GM19467 (cell line): ENCODE measurements at regions not wholly inside any gene's neighbourhood (a gene's known extent, or its start where the extent isn't known, plus 50 kb on each side); places are given as distances from the start of the nearest gene placed in this dataset.
"Not testable (repeated sequence)": the region's sequence is repeated elsewhere in the genome, so short reads cannot be mapped to it uniquely, and the experiment has no call there.

Source experiments
- ATAC-seq: cut with Tn5 transposase; IDR thresholded peaks from one replicate; pipeline ENCODE4 v1.9.1; 2021; ENCODE audit warnings: mild to moderate bottlenecking, moderate library complexity; ENCODE audit not compliant: unreplicated experiment

GRCh38 chr12:105575235-105575634 lies 244.7 kb downstream of the C12orf75 start:
- no peak for ATAC-seq

GRCh38 chr12:105576261-105576660 lies 245.8 kb downstream of the C12orf75 start:
- ATAC-seq = no peak

DNA sequence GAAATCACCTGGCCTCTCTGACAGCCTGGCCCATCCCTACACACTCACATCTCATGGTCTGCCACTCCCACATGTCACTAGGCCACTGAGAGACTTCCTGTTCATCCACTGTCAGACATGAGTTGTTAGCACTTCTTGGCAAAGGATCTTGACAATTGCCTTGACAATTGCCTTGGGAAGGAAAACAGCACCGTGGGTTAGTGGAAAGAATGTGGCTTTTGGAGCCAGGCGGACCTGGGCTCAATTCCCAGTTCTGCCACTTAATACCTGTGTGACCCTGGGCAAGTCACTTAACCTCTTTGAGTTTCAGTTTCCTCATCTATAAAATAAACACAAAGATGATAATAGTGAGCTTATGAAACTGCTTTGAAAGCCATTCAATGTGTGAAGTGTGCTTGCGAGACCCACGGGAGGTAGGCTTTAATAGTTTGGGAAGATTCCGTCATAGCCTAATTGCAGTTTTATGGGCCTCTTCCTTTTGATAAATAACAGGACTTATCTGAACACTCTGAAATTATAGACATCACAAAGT lies 250.4 kb downstream of the C12orf75 start:
- no peak for ATAC-seq

DNA sequence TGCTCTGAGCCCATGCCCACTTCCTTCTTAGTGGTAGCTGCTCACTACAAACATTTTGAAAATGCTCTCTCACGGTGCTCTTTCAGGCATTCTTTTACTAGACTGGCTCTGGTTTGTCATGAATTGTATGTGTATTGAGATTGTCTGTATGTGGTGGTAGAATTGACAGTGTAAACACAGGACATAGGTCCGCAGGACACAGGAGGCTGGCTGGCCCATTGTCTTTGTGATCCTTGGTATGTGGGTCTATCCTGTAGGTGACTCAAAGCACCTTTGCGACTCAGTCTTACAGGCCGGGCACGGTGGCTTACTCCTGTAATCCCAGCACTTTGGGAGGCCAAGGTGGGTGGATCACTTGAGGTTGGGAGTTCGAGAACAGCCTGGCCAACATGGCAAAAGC lies 250.9 kb downstream of the C12orf75 start:
- ATAC-seq = no peak

DNA sequence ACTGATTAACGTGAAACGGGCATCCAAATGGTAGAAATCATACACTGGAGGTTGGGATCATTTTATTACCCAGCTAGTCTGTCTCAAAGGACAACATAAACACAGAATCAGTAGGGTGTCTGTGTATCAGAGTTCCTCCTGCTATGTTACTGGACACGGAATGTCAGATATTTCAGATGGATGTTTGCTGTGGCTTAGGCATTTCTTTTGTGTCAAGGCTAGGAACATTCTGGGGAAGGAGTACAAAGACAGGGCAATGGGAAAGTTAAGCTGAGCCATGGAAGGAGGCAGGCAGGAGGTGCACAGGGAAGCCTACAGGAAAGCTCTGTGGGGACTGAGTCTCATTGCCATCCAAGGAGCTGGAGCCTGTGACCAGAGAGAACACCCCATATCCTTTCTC lies 254.6 kb downstream of the C12orf75 start:
- no peak for ATAC-seq

DNA sequence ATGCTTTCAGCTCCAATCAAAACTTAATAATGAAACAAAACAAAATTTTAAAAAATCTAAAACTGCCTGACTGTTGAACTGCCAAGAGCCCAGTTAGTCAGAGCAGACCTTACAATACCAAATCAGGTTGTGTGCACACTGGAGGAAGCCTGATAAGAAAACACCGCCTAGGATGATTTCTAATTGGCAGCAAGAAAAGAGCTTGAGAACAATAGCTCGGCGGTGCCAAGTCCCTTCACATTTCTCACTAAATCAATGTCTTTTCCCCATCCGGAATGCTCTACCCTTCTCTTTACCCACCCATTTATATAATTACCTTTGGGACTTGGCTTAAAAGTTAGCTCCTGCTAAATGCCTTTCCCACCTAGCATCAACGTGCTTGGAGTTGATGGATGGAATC lies 256.7 kb downstream of the C12orf75 start:
- no peak for ATAC-seq

DNA sequence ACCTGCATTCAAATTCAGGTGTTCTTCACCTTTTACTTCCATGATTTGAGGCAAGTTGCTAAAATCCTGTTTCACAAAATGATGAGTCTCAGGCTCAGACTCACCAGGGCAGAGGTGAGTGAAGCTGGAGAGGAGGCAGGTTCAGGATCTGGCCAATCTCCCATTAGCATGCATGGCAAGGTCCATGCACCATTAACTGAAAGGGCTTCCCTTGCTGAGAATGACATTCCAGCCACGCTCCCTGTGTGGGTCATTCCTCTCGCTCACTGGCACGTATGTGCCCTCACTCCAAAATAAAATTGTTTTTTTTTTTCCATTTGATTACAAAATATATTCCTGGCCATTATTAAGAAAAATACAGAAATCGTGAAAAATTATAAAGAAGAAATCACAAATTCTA lies 257.6 kb downstream of the C12orf75 start:
- no peak for ATAC-seq

DNA sequence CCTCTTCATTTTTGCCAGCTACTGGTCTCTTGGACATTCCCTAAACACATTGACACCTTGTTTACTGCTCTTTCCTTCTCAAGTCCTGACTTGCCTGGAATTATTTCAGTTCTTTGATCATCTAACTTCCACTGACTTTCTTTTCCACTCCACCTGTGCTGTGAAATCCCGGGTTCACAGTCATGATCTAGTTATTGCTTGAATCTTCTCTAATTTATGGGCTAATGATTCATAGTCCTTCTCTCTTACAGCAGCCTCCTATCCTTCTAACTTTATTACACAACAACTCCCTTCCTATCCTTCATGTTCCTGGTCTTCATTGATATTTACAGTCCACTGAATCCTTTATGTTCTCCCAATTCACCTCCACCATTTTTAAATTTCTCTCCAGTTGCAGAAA lies 260.1 kb downstream of the C12orf75 start:
- ATAC-seq = no peak

DNA sequence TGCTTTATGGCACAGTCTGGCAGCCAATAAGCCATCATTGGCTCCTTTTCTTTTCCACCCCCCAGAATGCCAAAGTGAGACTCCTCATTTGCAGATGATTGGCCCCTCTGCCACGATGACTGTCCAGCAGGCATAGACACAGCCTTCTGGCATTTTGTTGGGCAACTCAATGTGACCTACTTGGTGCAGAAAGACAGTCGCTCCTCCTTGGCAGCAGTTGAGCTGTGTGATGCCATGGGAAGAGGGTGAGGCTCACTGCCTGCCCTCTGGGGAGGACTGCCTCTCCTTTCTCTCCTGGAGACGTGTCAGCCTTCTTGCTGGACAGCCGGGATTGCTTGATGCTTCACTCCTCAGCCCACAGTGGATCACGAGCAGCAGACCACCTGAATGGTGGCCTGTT lies 264.9 kb downstream of the C12orf75 start:
- ATAC-seq = no peak

DNA sequence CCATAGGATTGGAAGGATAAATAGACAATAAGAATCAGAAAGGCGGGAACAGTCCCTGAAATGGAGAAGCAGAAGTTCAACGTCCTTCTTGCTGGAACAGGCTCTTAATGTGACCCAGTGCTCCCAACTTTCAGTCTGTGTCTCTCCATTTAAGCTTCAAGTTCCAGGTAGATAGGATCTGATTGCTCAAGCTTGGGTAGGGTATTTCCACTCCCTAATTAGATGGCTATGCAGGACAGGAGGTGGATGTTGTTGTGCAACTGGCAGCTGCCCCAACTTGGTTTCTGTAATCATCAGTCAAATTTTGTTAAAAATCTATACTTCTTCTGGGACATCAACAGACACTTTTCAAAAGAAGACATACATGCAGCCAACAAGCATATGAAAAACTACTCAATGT lies 266.2 kb downstream of the C12orf75 start:
- ATAC-seq = no peak

DNA sequence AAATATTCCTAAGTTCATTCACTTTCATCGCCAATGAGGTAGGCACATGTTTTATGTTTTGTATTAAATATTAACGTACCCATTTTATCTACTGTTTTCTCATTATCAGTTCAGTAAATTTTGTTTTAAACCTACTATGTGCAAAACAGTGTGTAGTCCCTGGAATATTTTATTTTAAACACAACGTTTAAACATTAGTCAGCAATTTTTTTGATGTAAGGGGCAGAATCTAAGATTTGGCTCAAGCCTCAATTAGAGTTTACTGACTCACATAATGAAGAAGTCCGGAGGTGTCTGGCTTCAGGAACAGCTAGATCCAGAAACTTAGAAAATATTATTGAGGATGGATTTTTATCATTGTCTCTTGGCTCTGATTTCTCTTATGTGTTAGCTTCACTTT lies 267.5 kb downstream of the C12orf75 start:
- no peak for ATAC-seq

- ATAC-seq = no peak
Observed at GRCh38 chr12:105600911-105601545, 270.5 kb downstream of the C12orf75 start.

DNA sequence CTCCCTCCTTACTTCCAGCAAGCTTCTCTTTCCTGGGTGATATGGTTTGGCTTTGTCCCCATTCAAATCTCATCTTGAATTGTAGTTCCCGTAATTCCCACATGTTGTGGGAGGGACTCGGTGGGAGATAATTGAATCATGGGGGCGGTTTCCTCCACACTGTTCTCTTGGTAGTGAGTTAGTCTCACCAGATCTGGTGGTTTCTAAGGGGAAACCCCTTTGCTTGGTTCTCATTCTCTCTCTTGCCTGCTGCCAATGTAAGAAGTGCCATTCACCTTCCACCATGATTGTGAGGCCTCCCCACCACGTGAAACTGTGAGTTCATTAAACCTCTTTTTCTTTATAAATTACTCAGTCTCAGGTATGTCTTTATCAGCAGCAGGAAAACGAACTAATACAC lies 271.8 kb downstream of the C12orf75 start:
- ATAC-seq = not testable (repeated sequence)

- not testable (repeated sequence) for ATAC-seq
Observed at GRCh38 chr12:105604281-105604680, 273.8 kb downstream of the C12orf75 start.

DNA sequence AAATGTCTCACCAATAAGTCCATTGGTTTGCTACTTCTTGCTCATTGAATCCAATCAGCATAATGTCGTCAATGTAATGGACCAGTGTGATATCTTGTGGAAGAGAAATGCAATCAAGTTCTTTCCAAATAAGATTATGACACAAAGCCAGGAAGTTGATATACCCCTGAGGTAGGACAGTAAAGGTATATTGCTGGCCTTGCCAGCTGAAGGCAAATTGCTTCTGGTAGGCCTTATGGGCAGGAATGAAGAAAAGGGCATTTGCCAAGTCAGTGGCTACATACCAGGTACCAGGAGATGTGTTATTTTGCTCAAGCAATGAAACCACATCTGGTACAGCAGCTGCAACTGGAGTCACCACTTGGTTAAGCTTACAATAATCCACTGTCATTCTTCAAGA lies 276.1 kb downstream of the C12orf75 start:
- ATAC-seq = not testable (repeated sequence)

DNA sequence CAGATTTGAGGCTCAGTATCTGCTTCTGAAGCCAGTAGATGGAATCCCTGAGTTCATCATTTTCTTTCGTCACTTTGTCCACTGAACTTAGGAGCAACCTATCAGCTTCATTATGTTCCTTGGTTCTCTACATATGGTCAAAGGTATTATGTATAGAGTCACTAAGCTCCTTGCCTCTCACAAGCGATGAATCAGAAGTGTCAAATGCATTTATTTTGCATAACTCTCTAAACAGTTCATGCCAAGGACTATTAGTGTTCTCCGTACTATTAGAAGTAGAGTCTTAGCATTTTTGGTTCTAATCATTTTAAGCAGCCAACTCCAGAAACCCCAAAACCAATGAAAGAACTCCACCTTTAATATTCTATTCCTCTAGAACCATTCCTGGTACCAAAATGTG lies 278.5 kb downstream of the C12orf75 start:
- ATAC-seq = not testable (repeated sequence)

DNA sequence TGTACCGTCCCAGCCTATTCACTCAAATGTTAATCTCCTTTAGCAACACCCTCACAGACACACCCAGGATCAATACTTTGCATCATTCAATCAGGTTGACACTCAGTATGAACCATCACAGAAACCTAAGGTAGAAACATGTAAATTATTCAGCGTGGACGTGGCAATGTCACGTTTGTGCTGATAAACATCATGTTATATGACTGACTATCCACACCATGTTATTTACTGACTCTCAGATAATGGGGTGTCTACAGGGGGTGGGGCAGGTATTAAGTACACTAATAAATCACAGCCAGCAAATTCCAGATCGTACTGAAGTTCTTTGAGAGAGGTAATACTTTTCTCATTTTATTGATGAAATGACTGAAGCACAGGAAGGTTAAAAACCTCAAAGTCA lies 280.0 kb downstream of the C12orf75 start:
- ATAC-seq = no peak

DNA sequence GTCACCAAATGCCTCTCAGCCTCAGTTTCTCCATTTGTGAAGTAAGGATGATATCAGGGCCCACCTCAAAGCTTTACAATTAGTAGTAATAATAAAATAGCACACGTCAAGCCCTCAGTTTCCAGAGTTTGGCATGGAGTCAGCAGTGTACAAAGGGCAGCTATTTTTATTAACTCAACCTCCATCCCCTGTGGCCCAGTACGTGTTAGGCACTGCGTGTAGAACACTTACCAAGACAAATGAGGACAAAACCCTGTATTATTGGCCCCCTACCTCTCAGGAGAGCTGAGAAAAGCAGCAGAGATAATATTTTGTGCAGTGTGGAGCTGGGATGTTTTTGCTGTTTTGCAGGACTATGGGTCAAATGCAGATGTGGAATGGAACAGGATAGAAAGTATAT lies 280.8 kb downstream of the C12orf75 start:
- no peak for ATAC-seq

DNA sequence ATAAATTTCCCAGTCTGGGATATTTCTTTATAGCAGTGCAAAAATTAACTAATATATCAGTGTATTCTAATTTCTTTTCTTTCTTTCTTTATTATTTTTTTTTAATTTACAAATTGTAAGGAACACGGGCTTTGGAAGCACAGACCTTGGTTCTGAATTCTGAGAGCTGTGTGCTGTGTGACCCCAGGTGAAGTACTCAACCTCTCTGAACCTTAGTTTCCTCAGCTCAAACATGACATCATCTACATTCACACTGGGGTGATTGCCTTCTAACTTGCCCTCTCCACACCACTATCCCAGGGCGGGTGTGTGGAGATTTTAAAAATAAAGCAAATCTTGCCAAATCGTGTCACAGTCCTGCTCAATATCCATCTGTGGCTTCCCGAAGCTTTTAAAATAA lies 282.8 kb downstream of the C12orf75 start:
- ATAC-seq = no peak

DNA sequence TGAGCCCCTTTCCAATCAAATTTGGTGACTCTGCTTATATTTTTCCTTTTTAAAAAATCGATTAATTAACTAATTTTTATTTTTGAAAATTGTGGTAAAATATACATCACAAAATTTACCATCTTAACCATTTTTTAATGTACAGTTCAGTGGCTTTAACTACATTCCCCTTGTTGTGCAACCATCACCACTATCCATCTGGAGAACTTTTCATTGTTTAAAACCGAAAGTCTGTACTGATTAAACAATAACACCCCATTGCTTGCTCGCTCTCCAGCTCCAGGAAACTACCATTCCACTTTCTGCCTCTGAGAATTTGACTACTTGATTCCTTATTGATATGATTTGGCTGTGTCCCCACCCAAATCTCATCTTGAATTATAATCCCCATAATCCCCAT lies 283.4 kb downstream of the C12orf75 start:
- ATAC-seq = no peak

DNA sequence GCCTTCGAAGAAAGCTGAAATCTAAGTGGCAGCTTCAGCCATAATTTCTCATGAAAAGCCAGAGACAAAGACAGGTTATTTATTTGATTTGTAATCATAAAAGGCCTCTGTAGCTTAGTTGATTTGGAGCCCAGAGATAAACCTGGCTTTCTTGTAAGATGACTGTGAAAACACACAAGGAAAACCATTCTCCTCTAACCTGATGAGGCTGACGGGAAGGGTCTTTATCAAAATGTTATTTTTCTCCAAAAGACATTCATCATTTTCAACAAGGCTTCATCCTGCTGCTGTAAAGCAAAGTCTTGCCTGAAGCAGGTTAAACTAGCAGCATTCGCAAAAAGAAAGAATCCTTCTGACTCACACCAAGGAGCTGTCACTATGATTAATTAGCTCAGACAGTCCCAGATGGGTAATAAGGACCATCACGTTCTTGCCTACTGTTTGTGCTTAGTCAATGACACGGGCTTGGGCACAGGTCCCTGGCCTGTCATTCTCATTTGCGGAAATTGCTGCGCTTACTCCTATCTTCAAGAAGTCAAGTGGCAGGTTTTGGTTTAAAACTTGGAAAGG lies 286.6 kb downstream of the C12orf75 start:
- no peak for ATAC-seq

DNA sequence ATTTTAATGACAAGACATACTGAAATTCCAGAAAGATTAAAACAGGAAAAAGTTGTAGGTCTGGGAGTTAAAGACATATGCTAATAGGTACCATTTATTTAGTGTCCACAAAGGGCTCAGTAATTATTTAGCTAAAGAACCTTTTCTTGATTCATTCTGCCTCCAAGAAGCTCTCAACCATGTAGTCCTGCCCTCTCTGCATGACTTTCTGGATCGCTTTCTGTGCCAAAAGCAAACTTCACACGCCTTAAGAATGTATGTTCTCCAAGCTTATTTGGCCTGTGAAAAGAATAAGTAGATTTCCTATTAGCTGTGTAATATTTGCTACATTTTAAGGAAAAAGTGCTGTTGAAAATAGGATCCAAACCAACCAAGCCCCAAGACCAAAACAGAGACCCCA lies 291.7 kb downstream of the C12orf75 start:
- ATAC-seq = no peak
